GM23338 (cell line): ENCODE measurements at regions not wholly inside any gene's neighbourhood (a gene's known extent, or its start where the extent isn't known, plus 50 kb on each side); places are given as distances from the start of the nearest gene placed in this dataset.
A peak's percentile ranks its signal among the peaks of the same experiment; 100 is the strongest.

ENCODE experiments used
- ATAC-seq: fragments of 200-7000 bp; cut with Tn5 transposase; 3 replicates; pipeline ENCODE4 v1.9.1; 2020
- DNase-seq: peaks from one replicate; pipeline ENCODE4 v3.0.0-alpha.2; 2015; ENCODE audit warnings: low spot score
- H2AFZ ChIP-seq: fragments of 200-600 bp; sonication (generic); 2 replicates; pipeline ENCODE4 v1.8.0; 2016; ENCODE audit warnings: antibody characterized with exemption, mild to moderate bottlenecking, moderate library complexity
- H3F3A ChIP-seq: fragments of 200-600 bp; sonication (generic); replicated peaks from 2 replicates; pipeline ENCODE4 v1.8.0; 2017; ENCODE audit warnings: antibody characterized with exemption, mixed run types, low read depth
- H3K27ac ChIP-seq: fragments of 200-600 bp; sonication (generic); 2 replicates; pipeline ENCODE4 v1.6.1; 2016; ENCODE audit warnings: low read depth
- H3K27me3 ChIP-seq: fragments of 200-600 bp; sonication (generic); 2 replicates; pipeline ENCODE4 v1.8.0; 2016; ENCODE audit warnings: mild to moderate bottlenecking, mixed run types, moderate library complexity; ENCODE audit not compliant: insufficient read depth
- H3K36me3 ChIP-seq: fragments of 200-600 bp; sonication (generic); 2 replicates; pipeline ENCODE4 v1.8.0; 2016; ENCODE audit warnings: mild to moderate bottlenecking; ENCODE audit not compliant: insufficient read depth
- H3K4me1 ChIP-seq: fragments of 200-600 bp; sonication (generic); 2 replicates; pipeline ENCODE4 v1.8.0; 2016; ENCODE audit warnings: mild to moderate bottlenecking, moderate library complexity; ENCODE audit not compliant: insufficient read depth
- H3K4me2 ChIP-seq: fragments of 200-600 bp; sonication (generic); 2 replicates; pipeline ENCODE4 v1.7.1; 2017; ENCODE audit warnings: mixed run types
- H3K4me3 ChIP-seq: fragments of 200-600 bp; sonication (generic); 2 replicates; pipeline ENCODE4 v1.6.1; 2016; ENCODE audit warnings: mixed run types
- H3K79me2 ChIP-seq: fragments of 200-600 bp; sonication (generic); replicated peaks from 2 replicates; pipeline ENCODE4 v1.8.0; 2017; ENCODE audit warnings: mild to moderate bottlenecking; ENCODE audit not compliant: insufficient read depth
- H3K9me2 ChIP-seq: fragments of 200-600 bp; sonication (generic); 2 replicates; pipeline ENCODE4 v1.8.0; 2017; ENCODE audit not compliant: insufficient read depth
- H4K20me1 ChIP-seq: fragments of 200-600 bp; sonication (generic); replicated peaks from 2 replicates; pipeline ENCODE4 v1.8.0; 2017; ENCODE audit warnings: mild to moderate bottlenecking; ENCODE audit not compliant: insufficient read depth
- H3K27ac Mint-ChIP-seq: 2 replicates; pipeline ENCODE4 v1.8.0; 2020; ENCODE audit warnings: inconsistent platforms, mild to moderate bottlenecking, moderate library complexity, mixed read lengths
- H3K27me3 Mint-ChIP-seq: 3 replicates; pipeline ENCODE4 v1.8.0; 2022; ENCODE audit warnings: low read depth, mild to moderate bottlenecking, moderate library complexity, mixed read lengths, inconsistent platforms; ENCODE audit not compliant: insufficient read depth, poor library complexity
- H3K36me3 Mint-ChIP-seq: 3 replicates; pipeline ENCODE4 v1.8.0; 2021; ENCODE audit warnings: low read depth, mild to moderate bottlenecking, inconsistent platforms, moderate library complexity, mixed read lengths
- H3K4me1 Mint-ChIP-seq: 3 replicates; pipeline ENCODE4 v1.8.0; 2020; ENCODE audit warnings: mild to moderate bottlenecking, inconsistent platforms, mixed read lengths
- H3K4me3 Mint-ChIP-seq: 3 replicates; pipeline ENCODE4 v1.8.0; 2021; ENCODE audit warnings: moderate library complexity, mild to moderate bottlenecking, inconsistent platforms, mixed read lengths
- H3K9me3 Mint-ChIP-seq: 3 replicates; pipeline ENCODE4 v1.8.0; 2020; ENCODE audit warnings: moderate library complexity, mild to moderate bottlenecking, inconsistent platforms, mixed read lengths
- CREB1 ChIP-seq: fragments of 250-450 bp; sonication (Bioruptor Pico); IDR thresholded peaks from 2 replicates; pipeline ENCODE4 v1.5.0; 2020; ENCODE audit warnings: low read depth, mild to moderate bottlenecking, moderate library complexity
- CTCF ChIP-seq, 2 experiments: fragments of 200-600 bp in 1 of 2; sonication (generic) in 1 of 2; conservative IDR thresholded peaks; 2 replicates each; pipeline versions ENCODE4 v1.5.1 to v1.6.1; 2016 to 2017; ENCODE audit warnings: antibody characterized with exemption in 2 of 2, low read depth in 2 of 2, mild to moderate bottlenecking in 2 of 2, moderate library complexity in 1 of 2
- EZH2 ChIP-seq: fragments of 200-600 bp; sonication (generic); IDR thresholded peaks from one replicate; pipeline ENCODE4 v1.8.0; 2017; ENCODE audit warnings: antibody characterized with exemption, mild to moderate bottlenecking, low read depth; ENCODE audit not compliant: unreplicated experiment
- EZH2phosphoT487 ChIP-seq: fragments of 200-600 bp; sonication (generic); IDR thresholded peaks from one replicate; pipeline ENCODE4 v1.8.1; 2018; ENCODE audit warnings: antibody characterized with exemption; ENCODE audit not compliant: unreplicated experiment
- NANOG ChIP-seq: IDR thresholded peaks from 2 replicates; pipeline ENCODE4 v1.6.1; 2016; ENCODE audit warnings: antibody characterized with exemption, borderline replicate concordance
- STAT1 ChIP-seq: IDR thresholded peaks from one replicate; pipeline ENCODE4 v1.6.1; 2016; ENCODE audit warnings: antibody characterized with exemption; ENCODE audit not compliant: unreplicated experiment
- ZNF114 ChIP-seq: fragments of 250-450 bp; sonication (Bioruptor Pico); IDR thresholded peaks from 2 replicates; pipeline ENCODE4 v1.5.0; 2020; ENCODE audit warnings: mild to moderate bottlenecking, moderate library complexity
- ZNF331 ChIP-seq: fragments of 250-450 bp; sonication (Bioruptor Pico); IDR thresholded peaks from 2 replicates; pipeline ENCODE4 v1.5.0; 2020; ENCODE audit warnings: low read depth, mild to moderate bottlenecking, moderate library complexity
- TF ChIP-seq, protein P1 (sequence below): IDR thresholded peaks from 2 replicates; pipeline ENCODE4 v1.6.1; 2016; ENCODE audit warnings: antibody characterized with exemption
- TF ChIP-seq, protein P2 (sequence below): fragments of 250-450 bp; sonication (Bioruptor Pico); IDR thresholded peaks from 2 replicates; pipeline ENCODE4 v1.5.0; 2020; ENCODE audit warnings: mild to moderate bottlenecking, moderate library complexity
- TF ChIP-seq, protein P3 (sequence below): IDR thresholded peaks from one replicate; pipeline ENCODE4 v1.6.1; 2018; ENCODE audit warnings: antibody characterized with exemption; ENCODE audit not compliant: unreplicated experiment

- Histone ChIP-seq H3K4me1 (no peaks in the 10 kb centered on the region), H4K20me1 (no peaks in the 10 kb centered on the region), H3K36me3 (no peaks in the 10 kb centered on the region), H3K9me2 (no peaks in the 10 kb centered on the region), H3K79me2 (no peaks in the 10 kb centered on the region), H2AFZ (peak overlapping the region; percentile 88), H3F3A (no peaks in the 10 kb centered on the region), H3K27me3 (no peaks in the 10 kb centered on the region), H3K4me2 (no peak overlapping the region), H3K27ac (no peak overlapping the region), H3K4me3 (no peak overlapping the region)
- TF ChIP-seq, protein P1, sequence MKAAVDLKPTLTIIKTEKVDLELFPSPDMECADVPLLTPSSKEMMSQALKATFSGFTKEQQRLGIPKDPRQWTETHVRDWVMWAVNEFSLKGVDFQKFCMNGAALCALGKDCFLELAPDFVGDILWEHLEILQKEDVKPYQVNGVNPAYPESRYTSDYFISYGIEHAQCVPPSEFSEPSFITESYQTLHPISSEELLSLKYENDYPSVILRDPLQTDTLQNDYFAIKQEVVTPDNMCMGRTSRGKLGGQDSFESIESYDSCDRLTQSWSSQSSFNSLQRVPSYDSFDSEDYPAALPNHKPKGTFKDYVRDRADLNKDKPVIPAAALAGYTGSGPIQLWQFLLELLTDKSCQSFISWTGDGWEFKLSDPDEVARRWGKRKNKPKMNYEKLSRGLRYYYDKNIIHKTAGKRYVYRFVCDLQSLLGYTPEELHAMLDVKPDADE: no peak
- TF ChIP-seq ZNF114 (CRISPR knock-in tag) (no peak), CREB1 (CRISPR knock-in tag) (no peak), EZH2 (no peak), CTCF (conservative IDR thresholded peaks at IDR 0.05; ENCODE audit: low read depth in 2 of 2) (no peak), NANOG (no peak), STAT1 (no peak), ZNF331 (CRISPR knock-in tag) (no peak), EZH2phosphoT487 (no peak)
- TF ChIP-seq, protein P2, sequence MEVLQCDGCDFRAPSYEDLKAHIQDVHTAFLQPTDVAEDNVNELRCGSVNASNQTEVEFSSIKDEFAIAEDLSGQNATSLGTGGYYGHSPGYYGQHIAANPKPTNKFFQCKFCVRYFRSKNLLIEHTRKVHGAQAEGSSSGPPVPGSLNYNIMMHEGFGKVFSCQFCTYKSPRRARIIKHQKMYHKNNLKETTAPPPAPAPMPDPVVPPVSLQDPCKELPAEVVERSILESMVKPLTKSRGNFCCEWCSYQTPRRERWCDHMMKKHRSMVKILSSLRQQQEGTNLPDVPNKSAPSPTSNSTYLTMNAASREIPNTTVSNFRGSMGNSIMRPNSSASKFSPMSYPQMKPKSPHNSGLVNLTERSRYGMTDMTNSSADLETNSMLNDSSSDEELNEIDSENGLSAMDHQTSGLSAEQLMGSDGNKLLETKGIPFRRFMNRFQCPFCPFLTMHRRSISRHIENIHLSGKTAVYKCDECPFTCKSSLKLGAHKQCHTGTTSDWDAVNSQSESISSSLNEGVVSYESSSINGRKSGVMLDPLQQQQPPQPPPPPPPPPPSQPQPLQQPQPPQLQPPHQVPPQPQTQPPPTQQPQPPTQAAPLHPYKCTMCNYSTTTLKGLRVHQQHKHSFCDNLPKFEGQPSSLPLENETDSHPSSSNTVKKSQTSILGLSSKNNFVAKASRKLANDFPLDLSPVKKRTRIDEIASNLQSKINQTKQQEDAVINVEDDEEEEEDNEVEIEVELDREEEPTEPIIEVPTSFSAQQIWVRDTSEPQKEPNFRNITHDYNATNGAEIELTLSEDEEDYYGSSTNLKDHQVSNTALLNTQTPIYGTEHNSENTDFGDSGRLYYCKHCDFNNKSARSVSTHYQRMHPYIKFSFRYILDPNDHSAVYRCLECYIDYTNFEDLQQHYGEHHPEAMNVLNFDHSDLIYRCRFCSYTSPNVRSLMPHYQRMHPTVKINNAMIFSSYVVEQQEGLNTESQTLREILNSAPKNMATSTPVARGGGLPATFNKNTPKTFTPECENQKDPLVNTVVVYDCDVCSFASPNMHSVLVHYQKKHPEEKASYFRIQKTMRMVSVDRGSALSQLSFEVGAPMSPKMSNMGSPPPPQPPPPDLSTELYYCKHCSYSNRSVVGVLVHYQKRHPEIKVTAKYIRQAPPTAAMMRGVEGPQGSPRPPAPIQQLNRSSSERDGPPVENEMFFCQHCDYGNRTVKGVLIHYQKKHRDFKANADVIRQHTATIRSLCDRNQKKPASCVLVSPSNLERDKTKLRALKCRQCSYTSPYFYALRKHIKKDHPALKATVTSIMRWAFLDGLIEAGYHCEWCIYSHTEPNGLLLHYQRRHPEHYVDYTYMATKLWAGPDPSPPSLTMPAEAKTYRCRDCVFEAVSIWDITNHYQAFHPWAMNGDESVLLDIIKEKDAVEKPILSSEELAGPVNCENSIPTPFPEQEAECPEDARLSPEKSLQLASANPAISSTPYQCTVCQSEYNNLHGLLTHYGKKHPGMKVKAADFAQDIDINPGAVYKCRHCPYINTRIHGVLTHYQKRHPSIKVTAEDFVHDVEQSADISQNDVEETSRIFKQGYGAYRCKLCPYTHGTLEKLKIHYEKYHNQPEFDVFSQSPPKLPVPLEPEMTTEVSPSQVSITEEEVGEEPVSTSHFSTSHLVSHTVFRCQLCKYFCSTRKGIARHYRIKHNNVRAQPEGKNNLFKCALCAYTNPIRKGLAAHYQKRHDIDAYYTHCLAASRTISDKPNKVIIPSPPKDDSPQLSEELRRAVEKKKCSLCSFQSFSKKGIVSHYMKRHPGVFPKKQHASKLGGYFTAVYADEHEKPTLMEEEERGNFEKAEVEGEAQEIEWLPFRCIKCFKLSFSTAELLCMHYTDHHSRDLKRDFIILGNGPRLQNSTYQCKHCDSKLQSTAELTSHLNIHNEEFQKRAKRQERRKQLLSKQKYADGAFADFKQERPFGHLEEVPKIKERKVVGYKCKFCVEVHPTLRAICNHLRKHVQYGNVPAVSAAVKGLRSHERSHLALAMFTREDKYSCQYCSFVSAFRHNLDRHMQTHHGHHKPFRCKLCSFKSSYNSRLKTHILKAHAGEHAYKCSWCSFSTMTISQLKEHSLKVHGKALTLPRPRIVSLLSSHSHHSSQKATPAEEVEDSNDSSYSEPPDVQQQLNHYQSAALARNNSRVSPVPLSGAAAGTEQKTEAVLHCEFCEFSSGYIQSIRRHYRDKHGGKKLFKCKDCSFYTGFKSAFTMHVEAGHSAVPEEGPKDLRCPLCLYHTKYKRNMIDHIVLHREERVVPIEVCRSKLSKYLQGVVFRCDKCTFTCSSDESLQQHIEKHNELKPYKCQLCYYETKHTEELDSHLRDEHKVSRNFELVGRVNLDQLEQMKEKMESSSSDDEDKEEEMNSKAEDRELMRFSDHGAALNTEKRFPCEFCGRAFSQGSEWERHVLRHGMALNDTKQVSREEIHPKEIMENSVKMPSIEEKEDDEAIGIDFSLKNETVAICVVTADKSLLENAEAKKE (CRISPR knock-in tag): no peak
- TF ChIP-seq, protein P3, sequence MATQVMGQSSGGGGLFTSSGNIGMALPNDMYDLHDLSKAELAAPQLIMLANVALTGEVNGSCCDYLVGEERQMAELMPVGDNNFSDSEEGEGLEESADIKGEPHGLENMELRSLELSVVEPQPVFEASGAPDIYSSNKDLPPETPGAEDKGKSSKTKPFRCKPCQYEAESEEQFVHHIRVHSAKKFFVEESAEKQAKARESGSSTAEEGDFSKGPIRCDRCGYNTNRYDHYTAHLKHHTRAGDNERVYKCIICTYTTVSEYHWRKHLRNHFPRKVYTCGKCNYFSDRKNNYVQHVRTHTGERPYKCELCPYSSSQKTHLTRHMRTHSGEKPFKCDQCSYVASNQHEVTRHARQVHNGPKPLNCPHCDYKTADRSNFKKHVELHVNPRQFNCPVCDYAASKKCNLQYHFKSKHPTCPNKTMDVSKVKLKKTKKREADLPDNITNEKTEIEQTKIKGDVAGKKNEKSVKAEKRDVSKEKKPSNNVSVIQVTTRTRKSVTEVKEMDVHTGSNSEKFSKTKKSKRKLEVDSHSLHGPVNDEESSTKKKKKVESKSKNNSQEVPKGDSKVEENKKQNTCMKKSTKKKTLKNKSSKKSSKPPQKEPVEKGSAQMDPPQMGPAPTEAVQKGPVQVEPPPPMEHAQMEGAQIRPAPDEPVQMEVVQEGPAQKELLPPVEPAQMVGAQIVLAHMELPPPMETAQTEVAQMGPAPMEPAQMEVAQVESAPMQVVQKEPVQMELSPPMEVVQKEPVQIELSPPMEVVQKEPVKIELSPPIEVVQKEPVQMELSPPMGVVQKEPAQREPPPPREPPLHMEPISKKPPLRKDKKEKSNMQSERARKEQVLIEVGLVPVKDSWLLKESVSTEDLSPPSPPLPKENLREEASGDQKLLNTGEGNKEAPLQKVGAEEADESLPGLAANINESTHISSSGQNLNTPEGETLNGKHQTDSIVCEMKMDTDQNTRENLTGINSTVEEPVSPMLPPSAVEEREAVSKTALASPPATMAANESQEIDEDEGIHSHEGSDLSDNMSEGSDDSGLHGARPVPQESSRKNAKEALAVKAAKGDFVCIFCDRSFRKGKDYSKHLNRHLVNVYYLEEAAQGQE: no peak
- ATAC-seq: no peak
- Mint-ChIP-seq H3K9me3 (peaks cover 3% of the 10 kb centered on the region), H3K36me3 (peaks cover 2% of the 10 kb centered on the region; the same call in 2 of the 3 replicates), H3K4me3 (no peak overlapping the region), H3K4me1 (peaks cover 3% of the 10 kb centered on the region; the same call in 2 of the 3 replicates), H3K27me3 (peaks cover 5% of the 10 kb centered on the region), H3K27ac (no peak overlapping the region)
- no peak for DNase-seq
These were observed 106.4 kb upstream of the CARD11 start for GRCh38 chr7:3150027-3150426.
